ENCODE measurements at regions not wholly inside any gene's neighbourhood (a gene's known extent, or its start where the extent isn't known, plus 50 kb on each side); places are given as distances from the start of the nearest gene placed in this dataset.

DNA sequence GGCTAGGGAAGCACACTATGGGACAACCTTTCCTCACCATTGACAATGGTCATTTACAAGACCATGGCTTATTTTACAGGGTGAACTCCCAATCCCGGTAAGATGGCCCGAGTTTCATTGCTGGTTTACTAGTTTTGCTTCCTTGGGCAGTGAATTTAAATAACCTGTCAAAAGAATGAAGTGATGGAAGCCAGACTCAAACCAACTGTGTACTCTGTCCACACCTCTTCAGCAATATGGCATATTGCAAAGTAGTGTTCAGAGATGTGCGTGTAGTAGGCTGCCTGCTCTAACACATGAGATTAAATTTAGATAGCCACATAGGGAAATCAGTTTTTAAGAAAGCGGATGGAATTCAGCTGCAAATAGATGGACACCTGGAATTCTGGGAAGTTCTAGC, 58.4 kb upstream of the USPL1 start:
- Histone ChIP-seq H3K36me3 (replicated peaks in 1 of 2; ENCODE audit: control extremely low read depth in 1 of 2, control insufficient read depth in 1 of 2, extremely low read depth in 1 of 2, insufficient read depth in 2 of 2, low read length in 1 of 2) (no peaks in the 10 kb centered on the region), H3K9me3 (ENCODE audit: control extremely low read depth in 1 of 3, control insufficient read depth in 2 of 3, insufficient read depth in 1 of 3, low read length in 2 of 3) (no peaks in the 10 kb centered on the region), H3K4me3 (ENCODE audit: control extremely low read depth in 1 of 5, extremely low read depth in 1 of 5, insufficient read depth in 1 of 5, low read depth in 2 of 5, low read length in 4 of 5) (no peak overlapping the region), H3K27ac (ENCODE audit: low read length in 2 of 2) (no peak overlapping the region), H3K27me3 (replicated peaks in 1 of 4; ENCODE audit: control extremely low read depth in 1 of 4, control insufficient read depth in 3 of 4, insufficient read depth in 4 of 4, low read length in 3 of 4) (no peaks in the 10 kb centered on the region), H3K4me2 (replicated peaks; ENCODE audit: low read depth, low read length, poor library complexity, severe bottlenecking) (no peak overlapping the region), H2AFZ (ENCODE audit: insufficient read depth, low read depth, low read length, poor library complexity, severe bottlenecking) (no peak overlapping the region), H3K9ac (ENCODE audit: low read length) (no peak overlapping the region), H3K79me2 (ENCODE audit: control insufficient read depth, insufficient read depth, low read length) (no peaks in the 10 kb centered on the region), H4K20me1 (ENCODE audit: control insufficient read depth, insufficient read depth, low read length, poor library complexity, severe bottlenecking) (no peaks in the 10 kb centered on the region), H3K4me1 (ENCODE audit: control insufficient read depth in 2 of 2, insufficient read depth in 2 of 2, low read length in 2 of 2) (no peaks in the 10 kb centered on the region)
- no CpG with 5 or more reads among the region's 4 CpGs for WGBS (ENCODE audit: insufficient coverage)
- ATAC-seq (ENCODE audit: low read depth), result no peak
- ChIA-PET POLR2A (no interaction called here), CTCF (no interaction called here)
- no peak for DNase-seq
- no peaks in the 10 kb centered on the region for H3K9me3 Mint-ChIP-seq (ENCODE audit: insufficient read depth)
- intact Hi-C loops (cut with micrococcal nuclease), result no loop called here
- no peaks in the 10 kb centered on the region for H3K4me1 Mint-ChIP-seq
- no peaks in the 10 kb centered on the region for H3K27me3 Mint-ChIP-seq
- no peak overlapping the region for H3K27ac Mint-ChIP-seq
- TF ChIP-seq, protein P1, sequence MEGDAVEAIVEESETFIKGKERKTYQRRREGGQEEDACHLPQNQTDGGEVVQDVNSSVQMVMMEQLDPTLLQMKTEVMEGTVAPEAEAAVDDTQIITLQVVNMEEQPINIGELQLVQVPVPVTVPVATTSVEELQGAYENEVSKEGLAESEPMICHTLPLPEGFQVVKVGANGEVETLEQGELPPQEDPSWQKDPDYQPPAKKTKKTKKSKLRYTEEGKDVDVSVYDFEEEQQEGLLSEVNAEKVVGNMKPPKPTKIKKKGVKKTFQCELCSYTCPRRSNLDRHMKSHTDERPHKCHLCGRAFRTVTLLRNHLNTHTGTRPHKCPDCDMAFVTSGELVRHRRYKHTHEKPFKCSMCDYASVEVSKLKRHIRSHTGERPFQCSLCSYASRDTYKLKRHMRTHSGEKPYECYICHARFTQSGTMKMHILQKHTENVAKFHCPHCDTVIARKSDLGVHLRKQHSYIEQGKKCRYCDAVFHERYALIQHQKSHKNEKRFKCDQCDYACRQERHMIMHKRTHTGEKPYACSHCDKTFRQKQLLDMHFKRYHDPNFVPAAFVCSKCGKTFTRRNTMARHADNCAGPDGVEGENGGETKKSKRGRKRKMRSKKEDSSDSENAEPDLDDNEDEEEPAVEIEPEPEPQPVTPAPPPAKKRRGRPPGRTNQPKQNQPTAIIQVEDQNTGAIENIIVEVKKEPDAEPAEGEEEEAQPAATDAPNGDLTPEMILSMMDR (IDR thresholded peaks at IDR 0.05), result no peak
- no peak for TF ChIP-seq EZH2 (IDR thresholded peaks at IDR 0.05; ENCODE audit: borderline replicate concordance, insufficient read depth, low read depth, low read length, poor library complexity, severe bottlenecking)
- no peak overlapping the region for H3K4me3 Mint-ChIP-seq

GRCh38 chr13:30560212-30560611, 57.5 kb upstream of the USPL1 start:
- peaks cover 2% of the 10 kb centered on the region for H3K4me1 Mint-ChIP-seq
- H3K27me3 Mint-ChIP-seq, result no peaks in the 10 kb centered on the region
- 71% methylated on average over 1 of the region's 6 CpGs for WGBS (ENCODE audit: insufficient coverage)
- no peak overlapping the region for H2AFZ ChIP-seq (ENCODE audit: insufficient read depth, low read depth, low read length, poor library complexity, severe bottlenecking)
- no peak overlapping the region for H3K9ac ChIP-seq (ENCODE audit: low read length)
- TF ChIP-seq EZH2 (IDR thresholded peaks at IDR 0.05; ENCODE audit: borderline replicate concordance, insufficient read depth, low read depth, low read length, poor library complexity, severe bottlenecking), result no peak
- TF ChIP-seq, protein P1 (IDR thresholded peaks at IDR 0.05), result no peak
- no peaks in the 10 kb centered on the region for H3K79me2 ChIP-seq (ENCODE audit: control insufficient read depth, insufficient read depth, low read length)
- H3K36me3 ChIP-seq (replicated peaks in 1 of 2; ENCODE audit: control extremely low read depth in 1 of 2, control insufficient read depth in 1 of 2, extremely low read depth in 1 of 2, insufficient read depth in 2 of 2, low read length in 1 of 2), result no peaks in the 10 kb centered on the region
- no peaks in the 10 kb centered on the region for H3K9me3 Mint-ChIP-seq (ENCODE audit: insufficient read depth)
- no peak overlapping the region for H3K27ac Mint-ChIP-seq
- no peaks in the 10 kb centered on the region for H3K27me3 ChIP-seq (replicated peaks in 1 of 4; ENCODE audit: control extremely low read depth in 1 of 4, control insufficient read depth in 3 of 4, insufficient read depth in 4 of 4, low read length in 3 of 4)
- CTCF ChIA-PET, result interaction anchor here (0.8 to 1.1 kb wide), 2 partner anchors 10 to 13 kb away, joined by 3 to 4 read pairs; no protein-coding TSS in a partner anchor
- H3K27ac ChIP-seq (ENCODE audit: low read length in 2 of 2), result no peak overlapping the region
- DNase-seq (no peak), ATAC-seq (ENCODE audit: low read depth) (no peak)
- H3K4me2 ChIP-seq (replicated peaks; ENCODE audit: low read depth, low read length, poor library complexity, severe bottlenecking), result no peak overlapping the region
- no peak overlapping the region for H3K4me3 Mint-ChIP-seq
- H4K20me1 ChIP-seq (ENCODE audit: control insufficient read depth, insufficient read depth, low read length, poor library complexity, severe bottlenecking), result no peaks in the 10 kb centered on the region
- no peak overlapping the region for H3K4me3 ChIP-seq (ENCODE audit: control extremely low read depth in 1 of 5, extremely low read depth in 1 of 5, insufficient read depth in 1 of 5, low read depth in 2 of 5, low read length in 4 of 5)
- no peaks in the 10 kb centered on the region for H3K9me3 ChIP-seq (ENCODE audit: control extremely low read depth in 1 of 3, control insufficient read depth in 2 of 3, insufficient read depth in 1 of 3, low read length in 2 of 3)
- intact Hi-C loops (cut with micrococcal nuclease), result no loop called here
- H3K4me1 ChIP-seq (ENCODE audit: control insufficient read depth in 2 of 2, insufficient read depth in 2 of 2, low read length in 2 of 2), result no peaks in the 10 kb centered on the region
- POLR2A ChIA-PET, result no interaction called here

Data from B cell (primary cell).